Peyer's patch (tissue), 4 donors: ENCODE measurements at regions not wholly inside any gene's neighbourhood (a gene's known extent, or its start where the extent isn't known, plus 50 kb on each side); places are given as distances from the start of the nearest gene placed in this dataset.

ENCODE experiments used
- POLR2A ChIP-seq, 2 donors: fragments of 450-650 bp; IDR thresholded peaks; one replicate each; pipeline ENCODE4 v1.5.1; 2017; ENCODE audit warnings: antibody characterized with exemption in 2 of 2, mild to moderate bottlenecking in 2 of 2, moderate library complexity in 2 of 2
- TF ChIP-seq, protein P1 (sequence below), 6 experiments: fragments of 450-650 bp in 4 of 6; fragments of 200-600 bp in 2 of 6; sonication (generic) in 1 of 6; IDR thresholded peaks; one replicate each; pipeline ENCODE4 v1.5.1; 2017 to 2019; ENCODE audit warnings: antibody characterized with exemption in 6 of 6, mild to moderate bottlenecking in 3 of 6, moderate library complexity in 1 of 6

DNA sequence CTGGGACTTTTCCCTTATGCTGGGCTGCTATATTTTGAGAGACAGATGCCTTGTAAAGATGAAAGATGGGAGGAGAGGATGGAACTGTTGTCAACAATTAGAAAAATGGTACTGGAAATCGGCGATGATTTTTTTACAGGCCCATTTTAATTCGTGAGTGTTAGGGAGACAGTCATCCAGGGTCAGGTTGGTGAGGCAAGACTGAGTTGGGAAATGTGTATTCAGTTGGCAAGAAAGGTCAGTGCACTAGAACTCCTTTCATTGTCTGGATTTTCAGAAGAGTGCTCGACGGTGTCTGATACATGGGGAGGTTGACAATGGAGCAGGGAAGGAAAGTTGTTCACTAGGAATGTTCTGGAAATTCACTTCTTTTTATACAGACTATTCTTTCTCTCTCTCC is 394.4 kb downstream of the QKI start:
- TF ChIP-seq, protein P1, sequence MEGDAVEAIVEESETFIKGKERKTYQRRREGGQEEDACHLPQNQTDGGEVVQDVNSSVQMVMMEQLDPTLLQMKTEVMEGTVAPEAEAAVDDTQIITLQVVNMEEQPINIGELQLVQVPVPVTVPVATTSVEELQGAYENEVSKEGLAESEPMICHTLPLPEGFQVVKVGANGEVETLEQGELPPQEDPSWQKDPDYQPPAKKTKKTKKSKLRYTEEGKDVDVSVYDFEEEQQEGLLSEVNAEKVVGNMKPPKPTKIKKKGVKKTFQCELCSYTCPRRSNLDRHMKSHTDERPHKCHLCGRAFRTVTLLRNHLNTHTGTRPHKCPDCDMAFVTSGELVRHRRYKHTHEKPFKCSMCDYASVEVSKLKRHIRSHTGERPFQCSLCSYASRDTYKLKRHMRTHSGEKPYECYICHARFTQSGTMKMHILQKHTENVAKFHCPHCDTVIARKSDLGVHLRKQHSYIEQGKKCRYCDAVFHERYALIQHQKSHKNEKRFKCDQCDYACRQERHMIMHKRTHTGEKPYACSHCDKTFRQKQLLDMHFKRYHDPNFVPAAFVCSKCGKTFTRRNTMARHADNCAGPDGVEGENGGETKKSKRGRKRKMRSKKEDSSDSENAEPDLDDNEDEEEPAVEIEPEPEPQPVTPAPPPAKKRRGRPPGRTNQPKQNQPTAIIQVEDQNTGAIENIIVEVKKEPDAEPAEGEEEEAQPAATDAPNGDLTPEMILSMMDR (IDR thresholded peaks at IDR 0.05): no peak
- no peak for TF ChIP-seq POLR2A (IDR thresholded peaks at IDR 0.05)
